Right lobe of liver (tissue), 4 donors: ENCODE measurements at regions not wholly inside any gene's neighbourhood (a gene's known extent, or its start where the extent isn't known, plus 50 kb on each side); places are given as distances from the start of the nearest gene placed in this dataset.
"Not testable (repeated sequence)": the region's sequence is repeated elsewhere in the genome, so short reads cannot be mapped to it uniquely, and the experiment has no call there.

ENCODE experiments used
- POLR2A ChIP-seq: fragments of 450-650 bp; IDR thresholded peaks from one replicate; pipeline ENCODE4 v1.6.1; 2017; ENCODE audit warnings: antibody characterized with exemption, mild to moderate bottlenecking
- TF ChIP-seq, protein P1 (sequence below), 4 donors: fragments of 200-600 bp in 3 of 4; fragments of 450-650 bp in 1 of 4; IDR thresholded peaks; one replicate each; pipeline versions ENCODE4 v1.5.1 to v1.8.0; 2016 to 2022; ENCODE audit warnings: antibody characterized with exemption in 4 of 4, mild to moderate bottlenecking in 2 of 4
- donor health status: DM: no; HTN: no; CAD: no.
- donor health status: DM: no; HTN: no; CAD: no.
- donor health status: DM: no; HTN: yes; CAD: no.

DNA sequence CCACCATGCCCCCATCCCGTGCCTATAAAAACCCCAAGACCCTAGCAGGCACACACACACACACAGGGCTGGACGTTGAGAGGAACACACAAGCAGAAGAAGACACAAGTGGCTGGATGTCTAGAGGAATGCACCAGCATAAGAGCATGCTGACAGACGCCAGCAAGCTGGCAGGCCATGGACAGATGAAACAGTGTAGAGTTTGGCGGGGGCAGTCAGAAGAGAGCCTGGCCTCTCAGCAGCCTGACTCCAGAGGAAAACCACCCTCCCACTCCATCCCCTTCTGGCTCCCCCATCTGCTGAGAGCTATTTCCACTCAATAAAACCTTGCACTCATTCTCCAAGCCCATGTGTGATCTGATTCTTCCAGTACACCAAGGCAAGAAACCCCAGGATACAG lies 255.8 kb upstream of the FAM78B start:
- TF ChIP-seq, protein P1, sequence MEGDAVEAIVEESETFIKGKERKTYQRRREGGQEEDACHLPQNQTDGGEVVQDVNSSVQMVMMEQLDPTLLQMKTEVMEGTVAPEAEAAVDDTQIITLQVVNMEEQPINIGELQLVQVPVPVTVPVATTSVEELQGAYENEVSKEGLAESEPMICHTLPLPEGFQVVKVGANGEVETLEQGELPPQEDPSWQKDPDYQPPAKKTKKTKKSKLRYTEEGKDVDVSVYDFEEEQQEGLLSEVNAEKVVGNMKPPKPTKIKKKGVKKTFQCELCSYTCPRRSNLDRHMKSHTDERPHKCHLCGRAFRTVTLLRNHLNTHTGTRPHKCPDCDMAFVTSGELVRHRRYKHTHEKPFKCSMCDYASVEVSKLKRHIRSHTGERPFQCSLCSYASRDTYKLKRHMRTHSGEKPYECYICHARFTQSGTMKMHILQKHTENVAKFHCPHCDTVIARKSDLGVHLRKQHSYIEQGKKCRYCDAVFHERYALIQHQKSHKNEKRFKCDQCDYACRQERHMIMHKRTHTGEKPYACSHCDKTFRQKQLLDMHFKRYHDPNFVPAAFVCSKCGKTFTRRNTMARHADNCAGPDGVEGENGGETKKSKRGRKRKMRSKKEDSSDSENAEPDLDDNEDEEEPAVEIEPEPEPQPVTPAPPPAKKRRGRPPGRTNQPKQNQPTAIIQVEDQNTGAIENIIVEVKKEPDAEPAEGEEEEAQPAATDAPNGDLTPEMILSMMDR (IDR thresholded peaks at IDR 0.05) = not testable (repeated sequence)
- TF ChIP-seq POLR2A = not testable (repeated sequence)
